ENCODE measurements at regions not wholly inside any gene's neighbourhood (a gene's known extent, or its start where the extent isn't known, plus 50 kb on each side); places are given as distances from the start of the nearest gene placed in this dataset.
A peak's percentile ranks its signal among the peaks of the same experiment; 100 is the strongest.

- Histone ChIP-seq H3K27ac (ENCODE audit: low read depth, low read length) (peak overlapping the region; percentile 89), H3K4me2 (ENCODE audit: low read depth, low read length, poor library complexity, severe bottlenecking) (no peak overlapping the region)
Measured at GRCh38 chr12:89882050-89882449, 173.4 kb upstream of the ATP2B1 start.

DNA sequence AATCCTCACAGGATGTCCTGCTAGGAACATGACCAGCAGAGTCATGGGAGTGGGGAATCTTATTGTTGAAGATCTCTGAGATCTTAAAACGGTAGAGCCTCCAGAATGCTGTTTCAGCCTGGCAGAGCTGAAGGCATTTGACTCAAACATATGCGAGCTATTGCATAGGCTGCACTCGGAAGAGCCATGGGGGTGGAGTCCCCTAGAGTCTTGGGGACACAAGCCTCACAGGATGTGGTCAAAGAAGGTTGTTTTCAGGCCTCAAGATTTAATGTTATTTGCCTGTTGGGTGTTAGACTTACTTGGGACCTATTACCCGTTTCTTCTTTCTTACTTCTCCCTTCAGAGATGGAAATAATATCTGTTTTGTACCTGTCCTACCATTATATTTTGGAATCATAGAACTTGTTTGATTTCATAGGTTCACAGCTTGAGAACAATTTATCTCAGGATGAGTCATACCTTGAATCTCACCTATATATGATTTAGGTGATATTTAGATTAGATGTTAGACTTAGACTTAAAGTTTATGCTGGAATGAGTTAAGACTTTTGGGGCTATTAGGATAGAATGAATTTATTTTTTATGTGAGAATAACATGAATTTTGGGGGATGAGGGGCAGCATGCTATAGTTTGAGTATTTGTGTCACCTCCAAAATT, 172.2 kb upstream of the ATP2B1 start:
- no peaks in the 10 kb centered on the region for H3K36me3 ChIP-seq (ENCODE audit: low read length)
- TF ChIP-seq EZH2phosphoT487 (conservative IDR thresholded peaks at IDR 0.05; ENCODE audit: low read length) (no peak), CTCF (IDR thresholded peaks at IDR 0.05; ENCODE audit: insufficient read depth, low read length, poor library complexity, severe bottlenecking) (no peak)
- peak overlapping the region; percentile 80 for H3K4me2 ChIP-seq (ENCODE audit: low read depth, low read length, poor library complexity, severe bottlenecking)
- H3K4me3 ChIP-seq (ENCODE audit: insufficient read depth, low read length, poor library complexity, severe bottlenecking), result peak overlapping the region; percentile 41
- H3K9ac ChIP-seq (ENCODE audit: low read length), result peak overlapping the region; percentile 57
- H3K9me3 ChIP-seq (ENCODE audit: insufficient read depth, low read length), result no peaks in the 10 kb centered on the region
- H3K79me2 ChIP-seq (ENCODE audit: insufficient read depth, low read length), result no peaks in the 10 kb centered on the region
- H2AFZ ChIP-seq (ENCODE audit: low read depth, low read length, severe bottlenecking), result peak overlapping the region; percentile 74
- no peaks in the 10 kb centered on the region for H3K9me2 ChIP-seq (replicated peaks; ENCODE audit: insufficient read depth, low read length)
- peak overlapping the region; percentile 89 for H3K27ac ChIP-seq (ENCODE audit: low read depth, low read length)
- H3F3A ChIP-seq (ENCODE audit: insufficient read depth), result peaks cover 11% of the 10 kb centered on the region; the same call in 1 of the 2 replicates
- H4K20me1 ChIP-seq (ENCODE audit: low read depth, low read length), result no peaks in the 10 kb centered on the region
- H3K27me3 ChIP-seq (ENCODE audit: low read length), result no peaks in the 10 kb centered on the region

More at GRCh38 chr12:89882050-89882449, 173.4 kb upstream of the ATP2B1 start:
- TF ChIP-seq EZH2phosphoT487 (conservative IDR thresholded peaks at IDR 0.05; ENCODE audit: low read length) (no peak), CTCF (IDR thresholded peaks at IDR 0.05; ENCODE audit: insufficient read depth, low read length, poor library complexity, severe bottlenecking) (no peak)
- H3K27me3 ChIP-seq (ENCODE audit: low read length), result no peaks in the 10 kb centered on the region
- H3K9me3 ChIP-seq (ENCODE audit: insufficient read depth, low read length), result no peaks in the 10 kb centered on the region
- H3K4me3 ChIP-seq (ENCODE audit: insufficient read depth, low read length, poor library complexity, severe bottlenecking), result no peak overlapping the region
- H3K9ac ChIP-seq (ENCODE audit: low read length), result no peak overlapping the region
- H3K79me2 ChIP-seq (ENCODE audit: insufficient read depth, low read length), result no peaks in the 10 kb centered on the region
- peak overlapping the region; percentile 55 for H2AFZ ChIP-seq (ENCODE audit: low read depth, low read length, severe bottlenecking)
- peaks cover 11% of the 10 kb centered on the region; the same call in 1 of the 2 replicates for H3F3A ChIP-seq (ENCODE audit: insufficient read depth)
- H3K36me3 ChIP-seq (ENCODE audit: low read length), result no peaks in the 10 kb centered on the region
- no peaks in the 10 kb centered on the region for H4K20me1 ChIP-seq (ENCODE audit: low read depth, low read length)
- no peaks in the 10 kb centered on the region for H3K9me2 ChIP-seq (replicated peaks; ENCODE audit: insufficient read depth, low read length)

DNA sequence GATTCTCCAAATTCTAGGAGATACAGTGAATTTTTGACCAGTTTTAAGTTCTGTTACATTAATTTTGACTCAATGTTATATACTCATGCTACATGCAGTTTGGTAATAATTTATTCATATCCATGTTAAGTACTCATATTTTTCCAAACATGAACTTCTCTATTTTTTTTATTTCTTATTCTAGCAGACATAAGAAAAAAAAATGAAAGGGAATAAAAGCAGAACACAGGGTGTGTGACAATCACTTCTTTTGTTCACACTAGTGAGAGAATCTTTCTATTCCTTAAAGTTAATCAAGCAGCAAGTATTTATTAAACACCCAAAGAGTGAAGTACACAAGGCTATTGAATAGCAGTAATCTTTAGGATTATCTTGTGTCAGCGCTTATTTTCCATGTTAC, 171.1 kb upstream of the ATP2B1 start:
- H3K36me3 ChIP-seq (ENCODE audit: low read length), result no peaks in the 10 kb centered on the region
- TF ChIP-seq CTCF (IDR thresholded peaks at IDR 0.05; ENCODE audit: insufficient read depth, low read length, poor library complexity, severe bottlenecking), result no peak
- no peak for TF ChIP-seq EZH2phosphoT487 (conservative IDR thresholded peaks at IDR 0.05; ENCODE audit: low read length)
- H3F3A ChIP-seq (ENCODE audit: insufficient read depth), result peaks cover 11% of the 10 kb centered on the region; the same call in 1 of the 2 replicates
- peak overlapping the region; percentile 41 for H3K4me3 ChIP-seq (ENCODE audit: insufficient read depth, low read length, poor library complexity, severe bottlenecking)
- peak overlapping the region; percentile 12 for H2AFZ ChIP-seq (ENCODE audit: low read depth, low read length, severe bottlenecking)
- H3K9ac ChIP-seq (ENCODE audit: low read length), result peak overlapping the region; percentile 57
- no peaks in the 10 kb centered on the region for H4K20me1 ChIP-seq (ENCODE audit: low read depth, low read length)
- no peaks in the 10 kb centered on the region for H3K27me3 ChIP-seq (ENCODE audit: low read length)
- H3K9me2 ChIP-seq (replicated peaks; ENCODE audit: insufficient read depth, low read length), result no peaks in the 10 kb centered on the region
- peak overlapping the region; percentile 80 for H3K4me2 ChIP-seq (ENCODE audit: low read depth, low read length, poor library complexity, severe bottlenecking)
- peak overlapping the region; percentile 89 for H3K27ac ChIP-seq (ENCODE audit: low read depth, low read length)
- no peaks in the 10 kb centered on the region for H3K9me3 ChIP-seq (ENCODE audit: insufficient read depth, low read length)
- no peaks in the 10 kb centered on the region for H3K79me2 ChIP-seq (ENCODE audit: insufficient read depth, low read length)
